ENCODE measurements at regions not wholly inside any gene's neighbourhood (a gene's known extent, or its start where the extent isn't known, plus 50 kb on each side); places are given as distances from the start of the nearest gene placed in this dataset.

DNA sequence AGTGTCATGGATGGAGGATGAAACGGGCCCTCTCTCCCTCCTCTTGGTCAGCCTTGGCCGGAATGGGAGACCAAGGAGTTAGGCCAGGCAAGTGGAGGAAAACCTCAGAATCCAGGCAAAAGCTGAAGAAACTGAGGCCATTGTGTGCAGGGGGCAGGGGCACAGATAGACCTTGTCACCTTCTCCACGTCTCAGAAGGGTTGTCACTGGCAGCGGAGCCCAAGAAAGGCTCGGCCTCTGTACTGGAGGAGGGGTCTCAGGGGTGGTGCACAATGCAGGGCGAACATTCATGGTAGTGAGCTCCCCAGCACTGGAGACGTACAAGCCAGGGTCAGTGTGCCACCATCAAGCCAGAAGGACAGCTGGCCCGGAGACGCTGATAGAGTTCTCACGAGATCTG lies 139.5 kb downstream of the CPZ start:
- ChIA-PET POLR2A (no interaction called here), CTCF (no interaction called here)
- H3K4me2 ChIP-seq (ENCODE audit: insufficient read depth, low read length), result no peak overlapping the region
- DNase-seq (ENCODE audit: low read depth, low spot score) (no peak), FAIRE-seq (no peak)
- H3K9me3 ChIP-seq (replicated peaks; ENCODE audit: control insufficient read depth, insufficient read depth, low read length), result no peaks in the 10 kb centered on the region
- H3K36me3 ChIP-seq (ENCODE audit: control insufficient read depth in 2 of 2, extremely low read depth in 1 of 2, insufficient read depth in 2 of 2, low read length in 2 of 2), result no peaks in the 10 kb centered on the region
- dilution Hi-C loops (cut with MboI; ENCODE audit: extremely low pct_ligation_motif_present, low sequenced_read_pairs), result no loop called here
- H3K4me1 ChIP-seq (ENCODE audit: control insufficient read depth, extremely low read depth, insufficient read depth, low read length), result no peaks in the 10 kb centered on the region
- H3K9ac ChIP-seq (replicated peaks; ENCODE audit: extremely low read depth, insufficient read depth, low read length), result no peak overlapping the region
- H3K27me3 ChIP-seq (ENCODE audit: control insufficient read depth in 2 of 2, insufficient read depth in 2 of 2, low read length in 2 of 2), result no peaks in the 10 kb centered on the region
- no peak overlapping the region for H3K27ac ChIP-seq (ENCODE audit: insufficient read depth, low read depth, low read length)
- H3K79me2 ChIP-seq (ENCODE audit: control insufficient read depth, insufficient read depth, low read length), result no peaks in the 10 kb centered on the region
- BruUV-seq (replicated peaks), result no TSS peak
- no peak for TF ChIP-seq POLR2AphosphoS5 (IDR thresholded peaks at IDR 0.05; ENCODE audit: insufficient read depth, low read depth, low read length)
- no peak for TF ChIP-seq GATA2 (IDR thresholded peaks at IDR 0.05; ENCODE audit: insufficient read depth, insufficient read length, low read depth, low read length)
- TF ChIP-seq JUN (IDR thresholded peaks at IDR 0.05; ENCODE audit: borderline replicate concordance, insufficient read depth, insufficient read length, low read depth), result no peak
- no peak for TF ChIP-seq EZH2 (IDR thresholded peaks at IDR 0.05; ENCODE audit: borderline replicate concordance, low read depth, low read length, severe bottlenecking)
- no peak for TF ChIP-seq FOS (IDR thresholded peaks at IDR 0.05; ENCODE audit: borderline replicate concordance, insufficient read depth, low read length)
- TF ChIP-seq, protein P1, sequence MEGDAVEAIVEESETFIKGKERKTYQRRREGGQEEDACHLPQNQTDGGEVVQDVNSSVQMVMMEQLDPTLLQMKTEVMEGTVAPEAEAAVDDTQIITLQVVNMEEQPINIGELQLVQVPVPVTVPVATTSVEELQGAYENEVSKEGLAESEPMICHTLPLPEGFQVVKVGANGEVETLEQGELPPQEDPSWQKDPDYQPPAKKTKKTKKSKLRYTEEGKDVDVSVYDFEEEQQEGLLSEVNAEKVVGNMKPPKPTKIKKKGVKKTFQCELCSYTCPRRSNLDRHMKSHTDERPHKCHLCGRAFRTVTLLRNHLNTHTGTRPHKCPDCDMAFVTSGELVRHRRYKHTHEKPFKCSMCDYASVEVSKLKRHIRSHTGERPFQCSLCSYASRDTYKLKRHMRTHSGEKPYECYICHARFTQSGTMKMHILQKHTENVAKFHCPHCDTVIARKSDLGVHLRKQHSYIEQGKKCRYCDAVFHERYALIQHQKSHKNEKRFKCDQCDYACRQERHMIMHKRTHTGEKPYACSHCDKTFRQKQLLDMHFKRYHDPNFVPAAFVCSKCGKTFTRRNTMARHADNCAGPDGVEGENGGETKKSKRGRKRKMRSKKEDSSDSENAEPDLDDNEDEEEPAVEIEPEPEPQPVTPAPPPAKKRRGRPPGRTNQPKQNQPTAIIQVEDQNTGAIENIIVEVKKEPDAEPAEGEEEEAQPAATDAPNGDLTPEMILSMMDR (IDR thresholded peaks at IDR 0.05; ENCODE audit: extremely low read depth in 1 of 2, insufficient read depth in 1 of 2, low read depth in 1 of 2, low read length in 2 of 2), result no peak
- no peak for TF ChIP-seq MYC (IDR thresholded peaks at IDR 0.05; ENCODE audit: low read depth, low read length)
- TF ChIP-seq POLR2A (IDR thresholded peaks at IDR 0.05; ENCODE audit: low read depth, low read length), result no peak
- TF ChIP-seq, protein P2, sequence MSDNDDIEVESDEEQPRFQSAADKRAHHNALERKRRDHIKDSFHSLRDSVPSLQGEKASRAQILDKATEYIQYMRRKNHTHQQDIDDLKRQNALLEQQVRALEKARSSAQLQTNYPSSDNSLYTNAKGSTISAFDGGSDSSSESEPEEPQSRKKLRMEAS (IDR thresholded peaks at IDR 0.05; ENCODE audit: insufficient read depth, insufficient read length), result no peak
- H2AFZ ChIP-seq (ENCODE audit: low read depth, low read length), result no peak overlapping the region
- H3K4me3 ChIP-seq (replicated peaks in 1 of 3; ENCODE audit: insufficient read depth in 1 of 3, low read depth in 1 of 3, low read length in 3 of 3), result no peak overlapping the region
- intact Hi-C loops (cut with micrococcal nuclease), result no loop called here
- H4K20me1 ChIP-seq (replicated peaks; ENCODE audit: control insufficient read depth, extremely low read depth, insufficient read depth, low read length), result no peaks in the 10 kb centered on the region
- no peaks in the 10 kb centered on the region for H3K9me1 ChIP-seq (replicated peaks; ENCODE audit: control insufficient read depth, extremely low read depth, insufficient read depth, low read length)
